HG03469 (cell line): ENCODE measurements at regions not wholly inside any gene's neighbourhood (a gene's known extent, or its start where the extent isn't known, plus 50 kb on each side); places are given as distances from the start of the nearest gene placed in this dataset.
"Not testable (repeated sequence)": the region's sequence is repeated elsewhere in the genome, so short reads cannot be mapped to it uniquely, and the experiment has no call there.

Experiments
- ATAC-seq: cut with Tn5 transposase; IDR thresholded peaks from one replicate; pipeline ENCODE4 v1.9.1; 2021; ENCODE audit warnings: mild to moderate bottlenecking, moderate library complexity, moderate number of reproducible peaks; ENCODE audit not compliant: unreplicated experiment

GRCh38 chr2:12624384-12624783 lies 92.4 kb upstream of the TRIB2 start:
- no peak for ATAC-seq

- no peak for ATAC-seq
These were observed 91.7 kb upstream of the TRIB2 start for GRCh38 chr2:12624905-12625598.

- not testable (repeated sequence) for ATAC-seq
These were observed 88.2 kb upstream of the TRIB2 start for GRCh38 chr2:12628541-12628940.

GRCh38 chr2:12636837-12637581 lies 79.7 kb upstream of the TRIB2 start:
- ATAC-seq = no peak

- no peak for ATAC-seq
These were observed 79.0 kb upstream of the TRIB2 start for GRCh38 chr2:12637754-12638153.

- ATAC-seq = no peak
These were observed 75.3 kb upstream of the TRIB2 start for GRCh38 chr2:12641441-12641840.

- ATAC-seq = no peak
These were observed 74.4 kb upstream of the TRIB2 start for GRCh38 chr2:12642332-12642731.

- no peak for ATAC-seq
These were observed 73.9 kb upstream of the TRIB2 start for GRCh38 chr2:12642859-12643258.

GRCh38 chr2:12649602-12650400 lies 66.9 kb upstream of the TRIB2 start:
- no peak for ATAC-seq

- no peak for ATAC-seq
These were observed 65.1 kb upstream of the TRIB2 start for GRCh38 chr2:12651641-12652040.

GRCh38 chr2:12652723-12653122 lies 64.0 kb upstream of the TRIB2 start:
- ATAC-seq = no peak

GRCh38 chr2:12657560-12657959 lies 59.2 kb upstream of the TRIB2 start:
- no peak for ATAC-seq

- ATAC-seq = no peak
These were observed 58.3 kb upstream of the TRIB2 start for GRCh38 chr2:12658310-12658945.

- no peak for ATAC-seq
These were observed 55.2 kb upstream of the TRIB2 start for GRCh38 chr2:12661489-12661888.

- no peak for ATAC-seq
These were observed 53.3 kb upstream of the TRIB2 start for GRCh38 chr2:12663306-12664037.

- no peak for ATAC-seq
These were observed 51.4 kb upstream of the TRIB2 start for GRCh38 chr2:12665334-12665733.

- no peak for ATAC-seq
These were observed 50.3 kb upstream of the TRIB2 start for GRCh38 chr2:12666445-12666844.
